ENCODE measurements at regions not wholly inside any gene's neighbourhood (a gene's known extent, or its start where the extent isn't known, plus 50 kb on each side); places are given as distances from the start of the nearest gene placed in this dataset.
"Not testable (repeated sequence)": the region's sequence is repeated elsewhere in the genome, so short reads cannot be mapped to it uniquely, and the experiment has no call there.

GRCh38 chr4:12414181-12414812 is 985.6 kb upstream of the HS3ST1 start:
- no peak for DNase-seq (ENCODE audit: extremely low read depth, low read depth, low spot score)

DNA sequence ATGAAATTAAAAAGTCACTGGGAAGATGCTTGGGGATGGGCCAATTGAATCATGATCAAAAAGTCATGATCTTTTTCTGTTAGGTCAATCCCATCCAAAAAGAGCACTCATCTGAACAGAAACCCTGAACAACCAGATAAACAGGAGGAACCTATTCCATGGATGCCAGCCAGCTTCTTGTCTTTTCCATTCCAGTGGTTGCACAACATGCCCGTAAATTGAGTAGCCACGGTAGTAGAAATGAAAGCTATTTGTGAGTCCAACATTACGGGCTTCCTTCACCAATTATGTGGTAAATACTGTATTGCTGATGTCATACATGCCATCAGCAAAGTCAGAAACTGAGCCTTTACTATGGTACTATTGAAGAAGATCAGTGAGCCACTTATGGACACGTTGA is 982.4 kb upstream of the HS3ST1 start:
- DNase-seq (ENCODE audit: extremely low read depth, low read depth, low spot score): no peak

- DNase-seq (ENCODE audit: extremely low read depth, low read depth, low spot score): no peak
Observed at GRCh38 chr4:12409507-12410190, 981.0 kb upstream of the HS3ST1 start.

DNA sequence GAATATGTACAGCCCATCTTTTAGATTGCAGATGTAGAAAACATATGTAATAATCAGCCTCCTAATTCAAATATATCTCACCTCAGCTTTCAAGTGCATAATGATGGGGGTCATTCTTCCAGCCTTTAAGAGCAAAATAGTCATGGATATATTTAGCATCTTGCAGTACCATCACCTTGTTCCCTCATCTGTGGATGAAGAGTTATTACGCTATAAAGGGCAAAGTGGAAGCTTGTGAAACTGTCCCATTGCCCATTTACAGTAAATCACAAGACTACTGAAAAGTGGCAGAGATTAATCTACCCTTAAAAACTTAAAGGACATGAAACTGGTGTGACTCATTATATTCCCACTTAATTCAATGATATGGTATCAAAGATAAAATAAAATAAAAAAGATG is 979.7 kb upstream of the HS3ST1 start:
- no peak for DNase-seq (ENCODE audit: extremely low read depth, low read depth, low spot score)

DNA sequence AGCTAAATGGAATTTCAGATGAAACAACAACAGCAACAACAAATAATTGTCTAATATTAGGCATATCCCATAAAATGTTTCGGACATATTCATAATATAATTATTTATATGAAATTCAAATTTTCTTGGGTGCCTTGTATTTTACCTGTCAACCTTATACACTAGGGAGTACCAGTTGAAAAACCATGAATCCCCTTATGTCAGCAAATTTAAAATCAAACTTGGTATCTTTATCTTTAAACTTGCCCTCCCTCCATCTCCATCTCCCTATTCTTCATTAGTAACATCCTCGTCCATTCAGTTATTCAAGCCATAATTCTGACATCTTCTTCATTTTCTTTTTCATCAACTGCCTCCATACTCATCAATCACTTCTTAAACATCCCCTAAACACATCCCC is 974.5 kb upstream of the HS3ST1 start:
- no peak for DNase-seq (ENCODE audit: extremely low read depth, low read depth, low spot score)

DNA sequence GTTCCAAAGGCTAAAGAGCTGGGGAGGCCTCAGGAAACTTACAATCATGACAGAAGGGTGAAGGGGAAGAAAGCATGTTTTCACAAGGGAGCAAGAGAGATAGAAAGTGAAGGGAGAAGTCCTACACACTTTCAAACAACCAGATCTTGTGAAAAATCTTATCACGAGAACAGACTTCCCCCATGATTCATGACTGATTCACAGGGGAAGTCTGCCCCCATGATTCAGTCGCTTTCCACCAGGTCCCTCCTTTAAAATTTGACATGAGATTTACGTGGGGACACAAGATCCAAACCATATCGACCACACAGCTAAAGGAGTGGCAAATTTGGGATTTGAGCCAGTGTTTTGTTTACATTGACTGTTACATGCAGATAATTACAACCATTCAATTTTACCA is 971.1 kb upstream of the HS3ST1 start:
- no peak for DNase-seq (ENCODE audit: extremely low read depth, low read depth, low spot score)

GRCh38 chr4:12393631-12394262 is 965.1 kb upstream of the HS3ST1 start:
- no peak for DNase-seq (ENCODE audit: extremely low read depth, low read depth, low spot score)

- DNase-seq (ENCODE audit: extremely low read depth, low read depth, low spot score): no peak
Observed at GRCh38 chr4:12389604-12390003, 960.9 kb upstream of the HS3ST1 start.

DNA sequence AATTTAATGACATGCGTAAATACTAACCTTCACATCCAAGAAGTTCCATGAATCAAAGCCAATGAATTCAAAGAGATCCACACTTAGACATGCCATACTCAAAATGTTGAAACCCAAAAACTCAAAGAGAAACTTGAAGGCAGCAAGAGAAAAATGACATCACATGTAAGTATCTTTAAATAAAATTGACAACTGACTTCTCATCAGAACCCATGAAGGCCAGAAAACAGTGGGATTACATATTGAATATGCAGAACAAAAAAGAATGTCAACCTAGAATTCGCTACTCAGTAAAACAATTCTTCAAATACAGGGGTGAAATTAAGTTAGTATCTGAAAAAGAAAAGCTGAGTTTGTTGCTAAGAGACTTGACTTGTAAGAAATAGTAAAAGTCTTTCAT is 953.9 kb upstream of the HS3ST1 start:
- no peak for DNase-seq (ENCODE audit: extremely low read depth, low read depth, low spot score)

- no peak for DNase-seq (ENCODE audit: extremely low read depth, low read depth, low spot score)
Observed at GRCh38 chr4:12379191-12379590, 950.5 kb upstream of the HS3ST1 start.

DNA sequence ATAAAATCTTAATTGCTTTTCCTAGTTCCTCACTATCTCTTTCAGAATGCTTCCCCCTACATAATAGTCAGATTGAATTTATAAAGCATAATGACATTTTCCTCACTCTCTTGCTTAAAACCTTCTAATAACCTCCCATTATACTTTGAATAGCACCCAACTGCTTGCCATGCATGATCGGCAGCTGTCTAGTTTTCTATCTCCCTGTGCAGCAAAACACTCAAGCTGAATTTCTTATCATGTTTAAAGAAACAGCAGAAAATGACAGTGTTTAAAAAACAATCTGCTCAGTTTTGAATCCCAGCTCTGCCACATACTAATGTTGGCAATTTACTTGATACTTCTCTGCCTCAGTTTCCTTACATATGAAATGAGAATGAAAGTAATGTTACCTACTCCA is 947.1 kb upstream of the HS3ST1 start:
- DNase-seq (ENCODE audit: extremely low read depth, low read depth, low spot score): no peak

DNA sequence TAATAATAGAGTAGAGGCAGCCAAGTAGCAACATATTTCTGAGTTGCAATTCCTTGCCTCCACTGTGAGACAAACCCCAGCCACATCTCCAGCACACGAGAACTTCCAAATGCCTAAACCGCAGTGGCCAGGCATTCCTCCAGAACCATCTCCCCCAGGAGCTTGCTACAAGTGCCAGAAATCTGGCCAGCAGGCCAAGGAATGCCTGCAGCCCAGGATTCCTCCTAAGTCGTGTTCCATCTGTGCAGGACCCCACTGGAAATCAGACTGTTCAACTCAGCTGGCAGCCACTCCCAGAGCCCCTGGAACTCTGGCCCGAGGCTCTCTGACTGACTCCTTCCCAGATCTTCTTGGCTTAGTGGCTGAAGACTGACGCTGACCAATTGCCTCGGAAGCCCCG is 937.2 kb upstream of the HS3ST1 start:
- DNase-seq (ENCODE audit: extremely low read depth, low read depth, low spot score): not testable (repeated sequence)

GRCh38 chr4:12360391-12360790 is 931.7 kb upstream of the HS3ST1 start:
- DNase-seq (ENCODE audit: extremely low read depth, low read depth, low spot score): no peak

DNA sequence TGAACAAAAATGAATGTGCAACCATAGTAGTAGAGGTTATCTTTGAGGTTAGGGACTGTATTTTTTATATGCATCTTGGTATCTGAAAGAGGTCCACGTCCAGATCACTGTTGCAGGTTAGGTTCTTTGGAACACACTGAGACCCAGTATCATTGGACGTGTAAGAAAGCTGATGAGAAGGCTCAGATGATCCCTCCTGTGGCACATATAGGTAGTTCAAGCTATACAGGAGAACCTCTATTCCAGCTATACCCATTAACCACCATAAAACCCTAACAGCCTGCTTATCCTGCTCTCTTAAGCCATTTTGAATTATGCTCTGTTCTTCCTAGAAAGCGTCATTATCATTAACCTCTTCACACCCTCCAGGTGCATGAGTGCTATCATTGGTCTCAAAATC is 930.7 kb upstream of the HS3ST1 start:
- no peak for DNase-seq (ENCODE audit: extremely low read depth, low read depth, low spot score)

GRCh38 chr4:12333083-12333482 is 904.4 kb upstream of the HS3ST1 start:
- DNase-seq (ENCODE audit: extremely low read depth, low read depth, low spot score): not testable (repeated sequence)

DNA sequence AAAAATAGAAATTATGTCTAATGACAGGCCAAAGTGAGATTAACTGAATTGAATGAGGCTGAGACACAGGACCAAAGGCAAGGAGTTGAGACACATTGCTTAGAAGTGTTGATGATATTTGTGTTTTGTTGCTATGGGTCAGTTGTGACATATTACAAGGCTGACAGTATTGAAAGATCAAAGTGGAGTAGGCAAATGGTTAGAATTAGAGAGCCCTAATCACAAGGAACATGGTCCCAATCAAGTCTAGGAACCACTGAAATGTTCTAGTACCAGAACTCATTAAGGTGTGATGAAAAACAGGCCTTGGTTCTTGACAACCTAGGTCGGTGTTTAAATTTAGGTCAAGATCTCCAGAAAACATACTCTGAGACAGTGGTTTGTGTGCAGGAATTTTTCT is 896.3 kb upstream of the HS3ST1 start:
- DNase-seq (ENCODE audit: extremely low read depth, low read depth, low spot score): no peak

- no peak for DNase-seq (ENCODE audit: extremely low read depth, low read depth, low spot score)
Observed at GRCh38 chr4:12319765-12320164, 891.1 kb upstream of the HS3ST1 start.

DNA sequence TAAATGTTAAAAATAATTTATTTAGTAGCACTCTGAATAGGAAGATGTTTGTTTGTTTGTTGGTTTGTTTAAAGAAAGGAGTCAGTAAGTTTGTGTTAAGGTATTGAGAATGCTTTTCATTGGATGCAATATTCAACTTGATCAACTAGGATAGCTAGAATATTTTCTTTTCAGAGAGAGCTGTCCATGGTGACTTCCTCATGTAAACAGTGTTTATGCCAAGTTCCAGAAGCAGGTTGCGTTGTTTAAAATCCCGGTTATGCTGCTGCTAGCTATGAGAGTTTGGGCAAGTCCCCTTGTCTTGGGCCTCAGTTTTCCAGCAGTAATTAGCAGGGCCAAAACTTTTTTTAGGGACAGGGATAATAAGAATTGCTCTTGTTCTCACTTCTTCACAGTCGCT is 876.2 kb upstream of the HS3ST1 start:
- DNase-seq (ENCODE audit: extremely low read depth, low read depth, low spot score): no peak

DNA sequence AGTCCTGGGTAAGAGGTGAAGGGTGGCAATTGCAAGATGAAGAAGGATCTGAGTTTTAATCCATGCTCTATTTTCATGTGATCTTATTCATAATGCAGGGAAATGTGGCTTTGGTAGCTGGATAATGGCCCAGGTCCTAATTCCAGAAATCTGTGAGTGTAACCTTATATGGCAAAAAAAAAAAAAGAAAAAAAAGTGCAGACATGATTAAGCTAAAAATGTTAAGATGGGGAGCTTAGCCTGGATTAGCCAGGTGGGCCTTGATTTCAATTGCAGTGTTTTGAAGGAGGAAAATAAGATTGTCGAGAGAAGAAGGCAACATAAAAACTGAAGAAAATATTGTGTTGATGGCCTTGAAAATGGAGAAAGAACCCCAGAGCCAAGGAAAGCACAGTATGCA is 867.7 kb upstream of the HS3ST1 start:
- no peak for DNase-seq (ENCODE audit: extremely low read depth, low read depth, low spot score)

GRCh38 chr4:12293906-12294525 is 865.3 kb upstream of the HS3ST1 start:
- no peak for DNase-seq (ENCODE audit: extremely low read depth, low read depth, low spot score)

- DNase-seq (ENCODE audit: extremely low read depth, low read depth, low spot score): no peak
Observed at GRCh38 chr4:12286351-12286750, 857.7 kb upstream of the HS3ST1 start.

GRCh38 chr4:12270546-12270945 is 841.9 kb upstream of the HS3ST1 start:
- DNase-seq (ENCODE audit: extremely low read depth, low read depth, low spot score): no peak
